ENCODE measurements at regions not wholly inside any gene's neighbourhood (a gene's known extent, or its start where the extent isn't known, plus 50 kb on each side); places are given as distances from the start of the nearest gene placed in this dataset.

DNA sequence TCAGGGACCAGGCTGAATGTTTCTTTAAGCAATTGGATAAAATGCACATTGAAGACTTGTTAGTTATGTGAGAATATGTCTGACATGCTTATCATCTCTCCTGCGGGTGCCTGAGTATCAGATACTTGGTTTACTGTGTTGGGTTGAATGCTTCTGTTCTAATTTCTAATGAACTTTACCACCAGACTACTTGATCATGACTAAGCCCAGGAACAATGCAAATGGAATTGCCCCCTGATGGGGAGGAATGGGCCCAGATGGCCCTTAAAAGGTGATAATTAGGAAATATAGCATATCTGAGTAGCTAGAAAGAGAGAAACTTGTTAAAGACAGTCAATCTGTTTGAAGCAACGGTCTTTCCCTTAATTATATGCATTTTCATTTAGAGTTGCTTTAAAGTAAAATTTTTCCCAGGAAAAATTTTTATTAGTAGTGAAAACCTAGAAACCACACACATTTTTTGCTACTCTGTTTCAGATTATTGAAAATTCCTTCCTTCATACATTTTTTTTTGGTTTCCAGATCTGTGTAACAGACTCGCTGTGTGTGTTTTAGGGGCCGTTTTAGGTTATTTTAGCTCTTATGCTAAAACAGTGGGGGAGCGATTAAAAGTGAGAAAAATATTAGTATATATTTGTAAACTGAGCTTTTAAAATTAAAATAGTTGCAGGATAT is 186.6 kb downstream of the TM9SF2 start:
- TF ChIP-seq POLR2AphosphoS5 (IDR thresholded peaks at IDR 0.05; ENCODE audit: low read depth, low read length) (no peak), TAF1 (IDR thresholded peaks at IDR 0.05; ENCODE audit: borderline replicate concordance, insufficient read depth, low read length) (no peak), FOXP2 (optimal IDR thresholded peaks at IDR 0.05; ENCODE audit: borderline replicate concordance, extremely low read depth, extremely low read length, insufficient read depth) (no peak), SIN3A (IDR thresholded peaks at IDR 0.05; ENCODE audit: borderline replicate concordance, insufficient read depth, low read length) (no peak)
- TF ChIP-seq, protein P1, sequence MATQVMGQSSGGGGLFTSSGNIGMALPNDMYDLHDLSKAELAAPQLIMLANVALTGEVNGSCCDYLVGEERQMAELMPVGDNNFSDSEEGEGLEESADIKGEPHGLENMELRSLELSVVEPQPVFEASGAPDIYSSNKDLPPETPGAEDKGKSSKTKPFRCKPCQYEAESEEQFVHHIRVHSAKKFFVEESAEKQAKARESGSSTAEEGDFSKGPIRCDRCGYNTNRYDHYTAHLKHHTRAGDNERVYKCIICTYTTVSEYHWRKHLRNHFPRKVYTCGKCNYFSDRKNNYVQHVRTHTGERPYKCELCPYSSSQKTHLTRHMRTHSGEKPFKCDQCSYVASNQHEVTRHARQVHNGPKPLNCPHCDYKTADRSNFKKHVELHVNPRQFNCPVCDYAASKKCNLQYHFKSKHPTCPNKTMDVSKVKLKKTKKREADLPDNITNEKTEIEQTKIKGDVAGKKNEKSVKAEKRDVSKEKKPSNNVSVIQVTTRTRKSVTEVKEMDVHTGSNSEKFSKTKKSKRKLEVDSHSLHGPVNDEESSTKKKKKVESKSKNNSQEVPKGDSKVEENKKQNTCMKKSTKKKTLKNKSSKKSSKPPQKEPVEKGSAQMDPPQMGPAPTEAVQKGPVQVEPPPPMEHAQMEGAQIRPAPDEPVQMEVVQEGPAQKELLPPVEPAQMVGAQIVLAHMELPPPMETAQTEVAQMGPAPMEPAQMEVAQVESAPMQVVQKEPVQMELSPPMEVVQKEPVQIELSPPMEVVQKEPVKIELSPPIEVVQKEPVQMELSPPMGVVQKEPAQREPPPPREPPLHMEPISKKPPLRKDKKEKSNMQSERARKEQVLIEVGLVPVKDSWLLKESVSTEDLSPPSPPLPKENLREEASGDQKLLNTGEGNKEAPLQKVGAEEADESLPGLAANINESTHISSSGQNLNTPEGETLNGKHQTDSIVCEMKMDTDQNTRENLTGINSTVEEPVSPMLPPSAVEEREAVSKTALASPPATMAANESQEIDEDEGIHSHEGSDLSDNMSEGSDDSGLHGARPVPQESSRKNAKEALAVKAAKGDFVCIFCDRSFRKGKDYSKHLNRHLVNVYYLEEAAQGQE (IDR thresholded peaks at IDR 0.05; ENCODE audit: insufficient read depth in 1 of 2, low read depth in 2 of 2, low read length in 2 of 2) = no peak

Data from PFSK-1 (cell line).